SK-N-SH (cell line): ENCODE measurements at regions not wholly inside any gene's neighbourhood (a gene's known extent, or its start where the extent isn't known, plus 50 kb on each side); places are given as distances from the start of the nearest gene placed in this dataset.

ENCODE experiments used
- CTCF ChIA-PET: fragments of 300-600, 350-600 bp; formaldehyde crosslinking; extraction: SDS; loops from one replicate; lab custom pipeline; 2021; lab: Yijun Ruan, JAX
- POLR2A ChIA-PET: fragments of 350-600 bp; sonication (Branson Sonifier 250); formaldehyde crosslinking; extraction: SDS; loops from one replicate; lab custom pipeline; 2020; ENCODE audit warnings: antibody characterized with exemption, inconsistent platforms; lab: Yijun Ruan, JAX
- DNase-seq: peaks from one replicate; pipeline ENCODE4 v3.0.0; 2012
- H2AFZ ChIP-seq: fragments of 200-600 bp; sonication (generic); 2 replicates; pipeline ENCODE4 v1.8.1; 2016; ENCODE audit warnings: antibody characterized with exemption, mild to moderate bottlenecking, low read depth
- H3F3A ChIP-seq: fragments of 200-600 bp; sonication (generic); replicated peaks from 2 replicates; pipeline ENCODE3; 2016; ENCODE audit warnings: antibody characterized with exemption, mild to moderate bottlenecking; ENCODE audit not compliant: insufficient read depth
- H3K27ac ChIP-seq, 2 experiments: fragments of 200-500 bp in 1 of 2; fragments of 200-600 bp in 1 of 2; sonication (Bioruptor generic) in 1 of 2; sonication (generic), shearing (Covaris generic) in 1 of 2; 2 replicates each; pipeline versions ENCODE4 v1.5.1 to v1.6.1; 2014 to 2016; ENCODE audit warnings: low read depth in 2 of 2, inconsistent platforms in 1 of 2, low read length in 1 of 2, mild to moderate bottlenecking in 1 of 2, mixed read lengths in 1 of 2
- H3K27me3 ChIP-seq: fragments of 200-600 bp; sonication (generic), shearing (Covaris generic); 2 replicates; pipeline ENCODE4 v1.6.1; 2016; ENCODE audit warnings: mixed run types; ENCODE audit not compliant: insufficient read depth
- H3K36me3 ChIP-seq, 2 experiments: fragments of 200-500 bp in 1 of 2; fragments of 200-600 bp in 1 of 2; sonication (Bioruptor generic) in 1 of 2; sonication (generic) in 1 of 2; replicated peaks in 1 of 2; 2 replicates each; pipeline versions ENCODE3 to v1.5.1; 2014 to 2016; ENCODE audit warnings: low read length in 1 of 2, mild to moderate bottlenecking in 1 of 2; ENCODE audit not compliant: insufficient read depth in 2 of 2, control insufficient read depth in 1 of 2
- H3K4me1 ChIP-seq, 2 experiments: fragments of 200-500 bp in 1 of 2; fragments of 200-600 bp in 1 of 2; sonication (Bioruptor generic) in 1 of 2; sonication (generic), shearing (Covaris generic) in 1 of 2; 2 replicates each; pipeline versions ENCODE4 v1.5.1 to v1.6.1; 2014 to 2016; ENCODE audit warnings: low read depth in 1 of 2, low read length in 1 of 2, mixed run types in 1 of 2; ENCODE audit not compliant: insufficient read depth in 2 of 2, control insufficient read depth in 1 of 2
- H3K4me2 ChIP-seq: fragments of 200-600 bp; sonication (generic), shearing (Covaris generic); 2 replicates; pipeline ENCODE4 v1.6.1; 2017; ENCODE audit warnings: mixed run types
- H3K4me3 ChIP-seq, 2 experiments: fragments of 200-500 bp in 1 of 2; fragments of 200-600 bp in 1 of 2; sonication (Bioruptor generic) in 1 of 2; sonication (generic), shearing (Covaris generic) in 1 of 2; 2 replicates each; pipeline versions ENCODE4 v1.5.1 to v1.8.1; 2014 to 2016; ENCODE audit warnings: low read depth in 2 of 2, inconsistent platforms in 1 of 2, low read length in 1 of 2, mild to moderate bottlenecking in 1 of 2, mixed read lengths in 1 of 2, moderate library complexity in 1 of 2
- H3K79me2 ChIP-seq: fragments of 200-600 bp; sonication (generic); 2 replicates; pipeline ENCODE4 v1.8.1; 2017; ENCODE audit warnings: mild to moderate bottlenecking; ENCODE audit not compliant: insufficient read depth
- H3K9ac ChIP-seq: fragments of 200-600 bp; sonication (generic); 2 replicates; pipeline ENCODE4 v1.6.1; 2017; ENCODE audit warnings: mixed run types
- H3K9me2 ChIP-seq: fragments of 200-600 bp; sonication (generic); 2 replicates; pipeline ENCODE4 v1.6.1; 2017; ENCODE audit warnings: mixed run types
- H3K9me3 ChIP-seq: fragments of 200-600 bp; sonication (generic); 2 replicates; pipeline ENCODE4 v1.6.1; 2017; ENCODE audit warnings: mixed run types, mild to moderate bottlenecking, moderate library complexity
- H4K20me1 ChIP-seq: fragments of 200-600 bp; sonication (generic); 2 replicates; pipeline ENCODE4 v1.6.1; 2017; ENCODE audit warnings: mild to moderate bottlenecking, mixed run types; ENCODE audit not compliant: insufficient read depth
- CHD2 ChIP-seq: fragments of 150-350 bp; IDR thresholded peaks from 2 replicates; pipeline ENCODE4 v1.6.1; 2018; ENCODE audit warnings: low read length; ENCODE audit not compliant: partially characterized antibody
- EP300 ChIP-seq, 2 experiments: IDR thresholded peaks; 2 replicates each; pipeline versions ENCODE4 v1.4.0 to v1.6.1; 2012; ENCODE audit warnings: borderline replicate concordance in 1 of 2, low read depth in 1 of 2, low read length in 1 of 2
- EZH2phosphoT487 ChIP-seq: fragments of 200-600 bp; sonication (generic); IDR thresholded peaks from 2 replicates; pipeline ENCODE4 v1.6.1; 2017; ENCODE audit warnings: low read depth, mixed run types, mild to moderate bottlenecking, antibody characterized with exemption, moderate library complexity, borderline replicate concordance
- GABPA ChIP-seq: IDR thresholded peaks from 2 replicates; pipeline ENCODE4 v1.4.0; 2012; ENCODE audit warnings: low read depth, mild to moderate bottlenecking
- JUND ChIP-seq: IDR thresholded peaks from 2 replicates; pipeline ENCODE4 v1.4.0; 2012
- MEF2A ChIP-seq: IDR thresholded peaks from 2 replicates; pipeline ENCODE4 v1.4.0; 2012; ENCODE audit warnings: low read depth, borderline replicate concordance
- RFX5 ChIP-seq: IDR thresholded peaks from 2 replicates; pipeline ENCODE4 v1.6.1; 2012; ENCODE audit warnings: mild to moderate bottlenecking, improper control_type of control experiment, low read length
- RXRA ChIP-seq: IDR thresholded peaks from 2 replicates; pipeline ENCODE4 v1.4.0; 2012; ENCODE audit warnings: low read depth, mild to moderate bottlenecking, borderline replicate concordance
- SIN3A ChIP-seq: IDR thresholded peaks from 2 replicates; pipeline ENCODE4 v1.6.1; 2012; ENCODE audit warnings: low read depth, mild to moderate bottlenecking, low read length, moderate library complexity, borderline replicate concordance
- SMC3 ChIP-seq: IDR thresholded peaks from 2 replicates; pipeline ENCODE4 v1.6.1; 2012; ENCODE audit warnings: low read depth, low read length, improper control_type of control experiment
- YY1 ChIP-seq: IDR thresholded peaks from 2 replicates; pipeline ENCODE4 v1.4.0; 2012; ENCODE audit warnings: low read depth, mild to moderate bottlenecking
- WGBS: methylation state at CpG from one replicate; pipeline ENCODE4 v1.1.6; 2017; ENCODE audit warnings: low lambda C conversion rate; 5-methylcytosine and 5-hydroxymethylcytosine counted together
- TF ChIP-seq, protein P1 (sequence below): IDR thresholded peaks from 2 replicates; pipeline ENCODE4; 2012
- TF ChIP-seq, protein P2 (sequence below): fragments of 150-350 bp; IDR thresholded peaks from 2 replicates; pipeline ENCODE4 v1.6.1; 2016; ENCODE audit warnings: mild to moderate bottlenecking, low read depth, low read length
- TF ChIP-seq, protein P3 (sequence below): IDR thresholded peaks from 2 replicates; pipeline ENCODE4 v1.4.0; 2012; ENCODE audit warnings: low read depth, borderline replicate concordance

DNA sequence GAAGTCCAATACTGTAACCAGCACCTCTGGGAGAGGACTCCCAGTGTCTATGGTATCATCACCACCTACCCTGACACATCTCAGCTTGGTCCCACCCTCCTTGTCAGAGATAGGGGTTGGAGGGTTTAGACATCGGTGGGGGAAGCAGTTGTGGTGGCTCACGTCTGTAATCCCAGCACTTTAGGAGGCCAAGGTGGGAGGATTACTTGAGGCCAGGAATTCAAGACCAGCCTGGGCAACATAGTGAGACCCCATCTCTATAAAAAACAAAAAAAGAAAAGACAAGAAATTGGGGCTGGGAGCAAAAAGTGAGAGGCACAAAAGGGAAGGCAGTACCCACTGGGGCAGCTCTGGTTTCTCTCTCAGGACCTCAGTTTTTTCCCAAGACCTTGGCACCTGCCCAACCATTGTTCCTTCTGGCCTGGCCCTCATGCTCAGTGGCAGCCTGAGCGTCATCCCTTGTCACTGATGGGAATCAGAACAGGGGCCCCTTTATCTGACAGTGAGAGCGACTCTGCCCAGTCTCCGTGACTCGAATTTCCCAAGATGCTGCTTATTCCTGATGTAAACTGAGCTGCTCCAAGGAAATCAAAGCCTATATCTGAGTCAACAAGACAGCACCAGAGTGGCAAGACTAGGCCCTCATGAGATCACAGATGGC, 80.5 kb upstream of the HSPA9 start:
- H3K9ac ChIP-seq: no peak overlapping the region
- ChIA-PET CTCF (interaction anchor here (0.9 to 5.8 kb wide), 3 partner anchors 13 to 22 kb away, joined by 3 to 29 read pairs (median 3); no protein-coding TSS in a partner anchor), POLR2A (interaction anchor here (0.6 kb wide), 1 partner anchor 39 kb away, joined by 3 read pairs; no protein-coding TSS in a partner anchor)
- H3K9me3 ChIP-seq: no peaks in the 10 kb centered on the region
- no peaks in the 10 kb centered on the region for H3K27me3 ChIP-seq
- H3K4me2 ChIP-seq: no peak overlapping the region
- peaks cover 0 to 14% of the 10 kb centered on the region in 2 experiments; a peak in 2 of 4 replicates for H3K4me1 ChIP-seq
- no peak for TF ChIP-seq JUND
- no peak for TF ChIP-seq EZH2phosphoT487
- TF ChIP-seq, protein P1, sequence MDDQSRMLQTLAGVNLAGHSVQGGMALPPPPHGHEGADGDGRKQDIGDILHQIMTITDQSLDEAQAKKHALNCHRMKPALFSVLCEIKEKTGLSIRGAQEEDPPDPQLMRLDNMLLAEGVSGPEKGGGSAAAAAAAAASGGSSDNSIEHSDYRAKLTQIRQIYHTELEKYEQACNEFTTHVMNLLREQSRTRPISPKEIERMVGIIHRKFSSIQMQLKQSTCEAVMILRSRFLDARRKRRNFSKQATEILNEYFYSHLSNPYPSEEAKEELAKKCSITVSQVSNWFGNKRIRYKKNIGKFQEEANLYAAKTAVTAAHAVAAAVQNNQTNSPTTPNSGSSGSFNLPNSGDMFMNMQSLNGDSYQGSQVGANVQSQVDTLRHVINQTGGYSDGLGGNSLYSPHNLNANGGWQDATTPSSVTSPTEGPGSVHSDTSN: no peak
- TF ChIP-seq, protein P2, sequence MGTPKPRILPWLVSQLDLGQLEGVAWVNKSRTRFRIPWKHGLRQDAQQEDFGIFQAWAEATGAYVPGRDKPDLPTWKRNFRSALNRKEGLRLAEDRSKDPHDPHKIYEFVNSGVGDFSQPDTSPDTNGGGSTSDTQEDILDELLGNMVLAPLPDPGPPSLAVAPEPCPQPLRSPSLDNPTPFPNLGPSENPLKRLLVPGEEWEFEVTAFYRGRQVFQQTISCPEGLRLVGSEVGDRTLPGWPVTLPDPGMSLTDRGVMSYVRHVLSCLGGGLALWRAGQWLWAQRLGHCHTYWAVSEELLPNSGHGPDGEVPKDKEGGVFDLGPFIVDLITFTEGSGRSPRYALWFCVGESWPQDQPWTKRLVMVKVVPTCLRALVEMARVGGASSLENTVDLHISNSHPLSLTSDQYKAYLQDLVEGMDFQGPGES: no peak
- TF ChIP-seq MEF2A: no peak
- no peak for TF ChIP-seq RXRA
- no peak for TF ChIP-seq GABPA
- TF ChIP-seq SMC3: no peak
- TF ChIP-seq CHD2: no peak
- TF ChIP-seq, protein P3, sequence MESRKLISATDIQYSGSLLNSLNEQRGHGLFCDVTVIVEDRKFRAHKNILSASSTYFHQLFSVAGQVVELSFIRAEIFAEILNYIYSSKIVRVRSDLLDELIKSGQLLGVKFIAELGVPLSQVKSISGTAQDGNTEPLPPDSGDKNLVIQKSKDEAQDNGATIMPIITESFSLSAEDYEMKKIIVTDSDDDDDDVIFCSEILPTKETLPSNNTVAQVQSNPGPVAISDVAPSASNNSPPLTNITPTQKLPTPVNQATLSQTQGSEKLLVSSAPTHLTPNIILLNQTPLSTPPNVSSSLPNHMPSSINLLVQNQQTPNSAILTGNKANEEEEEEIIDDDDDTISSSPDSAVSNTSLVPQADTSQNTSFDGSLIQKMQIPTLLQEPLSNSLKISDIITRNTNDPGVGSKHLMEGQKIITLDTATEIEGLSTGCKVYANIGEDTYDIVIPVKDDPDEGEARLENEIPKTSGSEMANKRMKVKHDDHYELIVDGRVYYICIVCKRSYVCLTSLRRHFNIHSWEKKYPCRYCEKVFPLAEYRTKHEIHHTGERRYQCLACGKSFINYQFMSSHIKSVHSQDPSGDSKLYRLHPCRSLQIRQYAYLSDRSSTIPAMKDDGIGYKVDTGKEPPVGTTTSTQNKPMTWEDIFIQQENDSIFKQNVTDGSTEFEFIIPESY: no peak
- TF ChIP-seq EP300 (IDR thresholded peaks at IDR 0.05; ENCODE audit: borderline replicate concordance in 1 of 2, low read depth in 1 of 2, low read length in 1 of 2): no peak
- no peak for TF ChIP-seq RFX5
- no peak for TF ChIP-seq SIN3A
- no peak for TF ChIP-seq YY1
- 65% methylated on average over 6 of the region's 6 CpGs for WGBS
- no peaks in the 10 kb centered on the region for H4K20me1 ChIP-seq
- H3F3A ChIP-seq: no peaks in the 10 kb centered on the region
- DNase-seq: no peak
- no peak overlapping the region for H3K4me3 ChIP-seq
- H3K36me3 ChIP-seq: no peaks in the 10 kb centered on the region
- H3K9me2 ChIP-seq: no peaks in the 10 kb centered on the region
- H2AFZ ChIP-seq: no peak overlapping the region
- no peaks in the 10 kb centered on the region for H3K79me2 ChIP-seq
- no peak overlapping the region for H3K27ac ChIP-seq
